ENCODE measurements at regions not wholly inside any gene's neighbourhood (a gene's known extent, or its start where the extent isn't known, plus 50 kb on each side); places are given as distances from the start of the nearest gene placed in this dataset.

DNA sequence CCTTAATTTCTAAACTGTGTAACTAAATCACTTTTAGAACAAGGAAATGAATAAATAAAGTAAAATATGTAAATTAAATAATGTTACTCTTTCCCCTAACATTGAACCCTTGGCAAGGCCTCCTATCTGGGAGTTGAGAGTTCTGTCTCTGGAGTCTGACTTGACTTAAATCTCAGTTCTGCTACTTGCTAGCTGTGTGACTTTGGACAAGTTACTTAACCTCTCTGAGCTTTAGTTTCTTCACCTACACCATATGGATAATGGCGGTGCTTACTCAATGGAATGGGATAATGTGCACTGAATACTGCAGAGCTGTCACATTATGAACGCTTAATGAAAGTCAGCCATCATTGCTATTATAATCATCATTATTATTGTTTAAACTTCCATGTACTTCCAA is 92.1 kb upstream of the SOD3 start:
- Histone ChIP-seq H3K9me3 (ENCODE audit: insufficient read depth, low read depth, low read length) (no peaks in the 10 kb centered on the region), H3K27me3 (ENCODE audit: insufficient read depth, low read length, poor library complexity, severe bottlenecking) (no peaks in the 10 kb centered on the region), H3K79me2 (ENCODE audit: insufficient read depth, low read length) (no peaks in the 10 kb centered on the region), H3K9me2 (replicated peaks; ENCODE audit: low read depth, low read length) (no peaks in the 10 kb centered on the region), H3K4me2 (ENCODE audit: low read depth, low read length, poor library complexity, severe bottlenecking) (no peak overlapping the region), H3K4me1 (ENCODE audit: insufficient read depth, low read length, poor library complexity, severe bottlenecking) (no peaks in the 10 kb centered on the region), H3F3A (ENCODE audit: low read depth) (no peaks in the 10 kb centered on the region), H3K36me3 (ENCODE audit: insufficient read depth, low read length) (no peaks in the 10 kb centered on the region), H3K4me3 (ENCODE audit: low read length, poor library complexity, severe bottlenecking) (no peak overlapping the region), H2AFZ (ENCODE audit: low read length) (no peak overlapping the region), H3K9ac (ENCODE audit: low read depth, low read length, poor library complexity, severe bottlenecking) (no peak overlapping the region), H4K20me1 (ENCODE audit: insufficient read depth, low read length, poor library complexity, severe bottlenecking) (no peaks in the 10 kb centered on the region)
- TF ChIP-seq, protein P1, sequence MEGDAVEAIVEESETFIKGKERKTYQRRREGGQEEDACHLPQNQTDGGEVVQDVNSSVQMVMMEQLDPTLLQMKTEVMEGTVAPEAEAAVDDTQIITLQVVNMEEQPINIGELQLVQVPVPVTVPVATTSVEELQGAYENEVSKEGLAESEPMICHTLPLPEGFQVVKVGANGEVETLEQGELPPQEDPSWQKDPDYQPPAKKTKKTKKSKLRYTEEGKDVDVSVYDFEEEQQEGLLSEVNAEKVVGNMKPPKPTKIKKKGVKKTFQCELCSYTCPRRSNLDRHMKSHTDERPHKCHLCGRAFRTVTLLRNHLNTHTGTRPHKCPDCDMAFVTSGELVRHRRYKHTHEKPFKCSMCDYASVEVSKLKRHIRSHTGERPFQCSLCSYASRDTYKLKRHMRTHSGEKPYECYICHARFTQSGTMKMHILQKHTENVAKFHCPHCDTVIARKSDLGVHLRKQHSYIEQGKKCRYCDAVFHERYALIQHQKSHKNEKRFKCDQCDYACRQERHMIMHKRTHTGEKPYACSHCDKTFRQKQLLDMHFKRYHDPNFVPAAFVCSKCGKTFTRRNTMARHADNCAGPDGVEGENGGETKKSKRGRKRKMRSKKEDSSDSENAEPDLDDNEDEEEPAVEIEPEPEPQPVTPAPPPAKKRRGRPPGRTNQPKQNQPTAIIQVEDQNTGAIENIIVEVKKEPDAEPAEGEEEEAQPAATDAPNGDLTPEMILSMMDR (conservative IDR thresholded peaks at IDR 0.05; ENCODE audit: low read length), result no peak
- no peak for TF ChIP-seq EZH2phosphoT487 (IDR thresholded peaks at IDR 0.05; ENCODE audit: borderline replicate concordance)

DNA sequence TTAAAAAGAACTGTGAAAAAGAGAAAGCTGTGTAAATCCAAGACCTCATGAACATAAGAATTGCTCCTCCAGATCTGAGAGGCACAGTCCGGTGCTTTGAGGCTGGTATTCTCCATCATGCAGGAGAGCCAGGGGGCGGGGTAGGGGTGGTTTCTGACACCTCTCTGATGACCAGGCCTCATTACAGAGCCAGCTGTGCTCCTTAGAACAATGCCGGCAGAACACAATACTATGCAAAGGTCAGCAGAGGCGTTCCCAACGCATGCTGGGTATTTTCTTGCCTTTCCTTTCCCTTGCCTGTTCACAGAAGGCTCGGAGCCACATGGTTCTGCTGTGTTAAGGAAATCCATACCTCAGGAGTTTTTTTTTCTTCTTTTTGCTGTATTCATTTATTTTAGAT is 91.2 kb upstream of the SOD3 start:
- Histone ChIP-seq H3K36me3 (ENCODE audit: insufficient read depth, low read length) (no peaks in the 10 kb centered on the region), H2AFZ (ENCODE audit: low read length) (no peak overlapping the region), H3F3A (ENCODE audit: low read depth) (no peaks in the 10 kb centered on the region), H3K9me3 (ENCODE audit: insufficient read depth, low read depth, low read length) (no peaks in the 10 kb centered on the region), H3K4me3 (ENCODE audit: low read length, poor library complexity, severe bottlenecking) (no peak overlapping the region), H4K20me1 (ENCODE audit: insufficient read depth, low read length, poor library complexity, severe bottlenecking) (no peaks in the 10 kb centered on the region), H3K9ac (ENCODE audit: low read depth, low read length, poor library complexity, severe bottlenecking) (no peak overlapping the region), H3K27me3 (ENCODE audit: insufficient read depth, low read length, poor library complexity, severe bottlenecking) (no peaks in the 10 kb centered on the region), H3K4me2 (ENCODE audit: low read depth, low read length, poor library complexity, severe bottlenecking) (no peak overlapping the region), H3K79me2 (ENCODE audit: insufficient read depth, low read length) (no peaks in the 10 kb centered on the region), H3K4me1 (ENCODE audit: insufficient read depth, low read length, poor library complexity, severe bottlenecking) (no peaks in the 10 kb centered on the region), H3K9me2 (replicated peaks; ENCODE audit: low read depth, low read length) (no peaks in the 10 kb centered on the region)
- no peak for TF ChIP-seq EZH2phosphoT487 (IDR thresholded peaks at IDR 0.05; ENCODE audit: borderline replicate concordance)
- TF ChIP-seq, protein P1 (conservative IDR thresholded peaks at IDR 0.05; ENCODE audit: low read length), result no peak

DNA sequence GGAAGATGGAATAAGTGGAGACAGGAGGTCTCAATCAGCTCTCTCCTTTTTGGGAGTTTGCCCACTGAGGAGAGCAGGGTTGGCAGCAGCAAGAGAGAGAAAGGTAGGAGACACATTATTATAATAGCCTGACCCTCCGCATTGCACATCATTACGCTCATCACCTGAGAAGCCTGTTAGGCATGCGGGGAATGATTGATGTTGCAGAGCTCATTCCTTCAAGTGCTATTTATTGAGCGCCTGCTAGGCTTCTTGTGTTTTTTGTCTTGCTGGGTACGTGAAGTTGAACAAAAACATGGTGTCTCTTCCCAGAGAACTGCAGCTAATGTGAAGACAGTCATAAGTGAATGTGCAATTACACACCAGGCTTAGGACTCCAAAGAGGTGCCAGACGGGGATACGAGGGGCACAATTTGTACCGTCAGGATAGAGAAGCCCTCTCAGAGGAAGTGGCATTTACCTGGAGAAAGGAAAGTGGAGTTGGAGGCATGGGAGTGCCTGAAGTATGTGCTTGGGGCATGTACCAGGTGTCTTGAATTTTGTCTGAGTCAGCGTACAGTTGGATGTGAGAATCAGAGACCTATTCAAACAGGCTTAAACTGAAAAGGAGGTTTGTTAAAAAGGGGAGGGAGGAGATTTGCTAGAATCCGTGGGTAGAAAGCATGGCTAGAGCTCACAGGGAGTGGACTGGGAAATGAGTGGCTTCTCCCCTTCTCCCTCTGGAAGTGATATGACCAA is 90.2 kb upstream of the SOD3 start:
- H2AFZ ChIP-seq (ENCODE audit: low read length), result no peak overlapping the region
- H4K20me1 ChIP-seq (ENCODE audit: insufficient read depth, low read length, poor library complexity, severe bottlenecking), result no peaks in the 10 kb centered on the region
- no peaks in the 10 kb centered on the region for H3F3A ChIP-seq (ENCODE audit: low read depth)
- no peak overlapping the region for H3K4me2 ChIP-seq (ENCODE audit: low read depth, low read length, poor library complexity, severe bottlenecking)
- H3K9ac ChIP-seq (ENCODE audit: low read depth, low read length, poor library complexity, severe bottlenecking), result no peak overlapping the region
- no peaks in the 10 kb centered on the region for H3K9me3 ChIP-seq (ENCODE audit: insufficient read depth, low read depth, low read length)
- no peaks in the 10 kb centered on the region for H3K27me3 ChIP-seq (ENCODE audit: insufficient read depth, low read length, poor library complexity, severe bottlenecking)
- TF ChIP-seq EZH2phosphoT487 (IDR thresholded peaks at IDR 0.05; ENCODE audit: borderline replicate concordance), result no peak
- TF ChIP-seq, protein P1 (conservative IDR thresholded peaks at IDR 0.05; ENCODE audit: low read length), result no peak
- H3K9me2 ChIP-seq (replicated peaks; ENCODE audit: low read depth, low read length), result no peaks in the 10 kb centered on the region
- no peaks in the 10 kb centered on the region for H3K4me1 ChIP-seq (ENCODE audit: insufficient read depth, low read length, poor library complexity, severe bottlenecking)
- H3K79me2 ChIP-seq (ENCODE audit: insufficient read depth, low read length), result no peaks in the 10 kb centered on the region
- no peak overlapping the region for H3K4me3 ChIP-seq (ENCODE audit: low read length, poor library complexity, severe bottlenecking)
- no peaks in the 10 kb centered on the region for H3K36me3 ChIP-seq (ENCODE audit: insufficient read depth, low read length)

Data from Loucy (cell line).